ENCODE measurements at regions not wholly inside any gene's neighbourhood (a gene's known extent, or its start where the extent isn't known, plus 50 kb on each side); places are given as distances from the start of the nearest gene placed in this dataset.
A peak's percentile ranks its signal among the peaks of the same experiment; 100 is the strongest.
"Not testable (repeated sequence)": the region's sequence is repeated elsewhere in the genome, so short reads cannot be mapped to it uniquely, and the experiment has no call there.

- DNase-seq = no peak
Observed at GRCh38 chr3:21995079-21995607, 244.1 kb upstream of the ZNF385D start.

GRCh38 chr3:22007368-22007767 is 256.4 kb upstream of the ZNF385D start:
- DNase-seq = no peak

GRCh38 chr3:22010997-22011396 is 260.0 kb upstream of the ZNF385D start:
- no peak for DNase-seq

GRCh38 chr3:22012471-22012870 is 261.5 kb upstream of the ZNF385D start:
- peak; percentile 2 for DNase-seq

- no peak for DNase-seq
Observed at GRCh38 chr3:22013641-22014040, 262.6 kb upstream of the ZNF385D start.

GRCh38 chr3:22016197-22016596 is 265.2 kb upstream of the ZNF385D start:
- no peak for DNase-seq

GRCh38 chr3:22024638-22025037 is 273.6 kb upstream of the ZNF385D start:
- DNase-seq = not testable (repeated sequence)

- DNase-seq = no peak
Observed at GRCh38 chr3:22029480-22029879, 278.5 kb upstream of the ZNF385D start.

GRCh38 chr3:22039161-22039560 is 288.2 kb upstream of the ZNF385D start:
- no peak for DNase-seq

GRCh38 chr3:22040150-22040549 is 289.1 kb upstream of the ZNF385D start:
- DNase-seq = no peak

GRCh38 chr3:22045882-22046281 is 294.9 kb upstream of the ZNF385D start:
- no peak for DNase-seq

- DNase-seq = no peak
Observed at GRCh38 chr3:22063500-22063899, 312.5 kb upstream of the ZNF385D start.

GRCh38 chr3:22068619-22069018 is 317.6 kb upstream of the ZNF385D start:
- no peak for DNase-seq

- DNase-seq = no peak
Observed at GRCh38 chr3:22088204-22088603, 337.2 kb upstream of the ZNF385D start.

GRCh38 chr3:22089284-22089683 is 338.3 kb upstream of the ZNF385D start:
- no peak for DNase-seq

- DNase-seq = no peak
Observed at GRCh38 chr3:22091329-22091728, 340.3 kb upstream of the ZNF385D start.

- DNase-seq = no peak
Observed at GRCh38 chr3:22098021-22098420, 347.0 kb upstream of the ZNF385D start.

GRCh38 chr3:22101351-22101750 is 350.3 kb upstream of the ZNF385D start:
- DNase-seq = no peak

GRCh38 chr3:22101811-22102210 is 350.8 kb upstream of the ZNF385D start:
- DNase-seq = no peak

- no peak for DNase-seq
Observed at GRCh38 chr3:22103423-22103822, 352.4 kb upstream of the ZNF385D start.

GRCh38 chr3:22106213-22106896 is 355.3 kb upstream of the ZNF385D start:
- DNase-seq = no peak

GRCh38 chr3:22111226-22111625 is 360.2 kb upstream of the ZNF385D start:
- DNase-seq = no peak

- DNase-seq = no peak
Observed at GRCh38 chr3:22113453-22113852, 362.4 kb upstream of the ZNF385D start.

GRCh38 chr3:22115581-22115980 is 364.6 kb upstream of the ZNF385D start:
- DNase-seq = no peak

- DNase-seq = no peak
Observed at GRCh38 chr3:22117091-22117490, 366.1 kb upstream of the ZNF385D start.

Data from kidney glomerular epithelial cell (primary cell).